ENCODE measurements at regions not wholly inside any gene's neighbourhood (a gene's known extent, or its start where the extent isn't known, plus 50 kb on each side); places are given as distances from the start of the nearest gene placed in this dataset.

DNA sequence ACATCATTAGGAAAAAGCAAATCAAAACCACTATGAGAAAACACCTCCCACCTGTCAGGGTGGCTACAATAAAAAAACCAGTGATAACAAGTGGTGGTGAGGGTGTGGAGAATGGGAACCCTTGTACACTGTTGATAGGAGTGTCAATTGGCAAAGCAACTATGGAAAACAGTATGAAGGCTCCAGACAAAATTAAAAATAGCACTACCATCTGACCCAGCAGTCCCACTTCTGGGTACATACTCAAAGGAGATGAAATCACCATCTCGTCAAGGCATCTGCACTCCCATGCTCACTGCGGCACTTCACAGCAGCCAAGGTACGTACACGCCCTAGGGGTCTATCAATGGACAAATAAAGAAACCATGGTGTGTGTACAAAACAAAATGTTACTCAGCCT lies 715.1 kb downstream of the UQCRFS1 start:
- TF ChIP-seq, protein P1, sequence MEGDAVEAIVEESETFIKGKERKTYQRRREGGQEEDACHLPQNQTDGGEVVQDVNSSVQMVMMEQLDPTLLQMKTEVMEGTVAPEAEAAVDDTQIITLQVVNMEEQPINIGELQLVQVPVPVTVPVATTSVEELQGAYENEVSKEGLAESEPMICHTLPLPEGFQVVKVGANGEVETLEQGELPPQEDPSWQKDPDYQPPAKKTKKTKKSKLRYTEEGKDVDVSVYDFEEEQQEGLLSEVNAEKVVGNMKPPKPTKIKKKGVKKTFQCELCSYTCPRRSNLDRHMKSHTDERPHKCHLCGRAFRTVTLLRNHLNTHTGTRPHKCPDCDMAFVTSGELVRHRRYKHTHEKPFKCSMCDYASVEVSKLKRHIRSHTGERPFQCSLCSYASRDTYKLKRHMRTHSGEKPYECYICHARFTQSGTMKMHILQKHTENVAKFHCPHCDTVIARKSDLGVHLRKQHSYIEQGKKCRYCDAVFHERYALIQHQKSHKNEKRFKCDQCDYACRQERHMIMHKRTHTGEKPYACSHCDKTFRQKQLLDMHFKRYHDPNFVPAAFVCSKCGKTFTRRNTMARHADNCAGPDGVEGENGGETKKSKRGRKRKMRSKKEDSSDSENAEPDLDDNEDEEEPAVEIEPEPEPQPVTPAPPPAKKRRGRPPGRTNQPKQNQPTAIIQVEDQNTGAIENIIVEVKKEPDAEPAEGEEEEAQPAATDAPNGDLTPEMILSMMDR (conservative IDR thresholded peaks at IDR 0.05 in 1 of 2, IDR thresholded peaks at IDR 0.05 in 1 of 2; ENCODE audit: extremely low read depth in 1 of 2, insufficient read depth in 1 of 2, low read depth in 1 of 2, low read length in 2 of 2), result no peak
- no peak for TF ChIP-seq EZH2 (IDR thresholded peaks at IDR 0.05; ENCODE audit: borderline replicate concordance, low read length)

All from mammary epithelial cell (primary cell).